WI38 (cell line): ENCODE measurements at regions not wholly inside any gene's neighbourhood (a gene's known extent, or its start where the extent isn't known, plus 50 kb on each side); places are given as distances from the start of the nearest gene placed in this dataset.

Experiments used
- H3K4me3 ChIP-seq: 2 replicates; pipeline ENCODE4 v1.5.1; 2011; ENCODE audit warnings: low read depth, mild to moderate bottlenecking, control low read depth, low read length
- CTCF ChIP-seq: IDR thresholded peaks from 2 replicates; pipeline ENCODE4 v1.5.1; 2012; ENCODE audit warnings: low read depth, mild to moderate bottlenecking, control low read depth, low read length

GRCh38 chr9:18385696-18386490, 88.1 kb upstream of the ADAMTSL1 start:
- TF ChIP-seq CTCF: no peak
- H3K4me3 ChIP-seq: no peak overlapping the region

- H3K4me3 ChIP-seq: no peak overlapping the region
- no peak for TF ChIP-seq CTCF
Observed at GRCh38 chr9:18390393-18390792, 83.6 kb upstream of the ADAMTSL1 start.

- TF ChIP-seq CTCF: no peak
- no peak overlapping the region for H3K4me3 ChIP-seq
Observed at GRCh38 chr9:18393340-18394130, 80.4 kb upstream of the ADAMTSL1 start.

- no peak for TF ChIP-seq CTCF
- no peak overlapping the region for H3K4me3 ChIP-seq
Observed at GRCh38 chr9:18394847-18395351, 79.1 kb upstream of the ADAMTSL1 start.

- TF ChIP-seq CTCF: no peak
- no peak overlapping the region for H3K4me3 ChIP-seq
Observed at GRCh38 chr9:18396102-18396728, 77.7 kb upstream of the ADAMTSL1 start.

- no peak for TF ChIP-seq CTCF
- H3K4me3 ChIP-seq: no peak overlapping the region
Observed at GRCh38 chr9:18397076-18397475, 76.9 kb upstream of the ADAMTSL1 start.
